GM19397 (cell line): ENCODE measurements at regions not wholly inside any gene's neighbourhood (a gene's known extent, or its start where the extent isn't known, plus 50 kb on each side); places are given as distances from the start of the nearest gene placed in this dataset.
"Not testable (repeated sequence)": the region's sequence is repeated elsewhere in the genome, so short reads cannot be mapped to it uniquely, and the experiment has no call there.

Experiments
- ATAC-seq: cut with Tn5 transposase; IDR thresholded peaks from one replicate; pipeline ENCODE4 v1.9.1; 2021; ENCODE audit warnings: mild to moderate bottlenecking, moderate library complexity; ENCODE audit not compliant: unreplicated experiment

DNA sequence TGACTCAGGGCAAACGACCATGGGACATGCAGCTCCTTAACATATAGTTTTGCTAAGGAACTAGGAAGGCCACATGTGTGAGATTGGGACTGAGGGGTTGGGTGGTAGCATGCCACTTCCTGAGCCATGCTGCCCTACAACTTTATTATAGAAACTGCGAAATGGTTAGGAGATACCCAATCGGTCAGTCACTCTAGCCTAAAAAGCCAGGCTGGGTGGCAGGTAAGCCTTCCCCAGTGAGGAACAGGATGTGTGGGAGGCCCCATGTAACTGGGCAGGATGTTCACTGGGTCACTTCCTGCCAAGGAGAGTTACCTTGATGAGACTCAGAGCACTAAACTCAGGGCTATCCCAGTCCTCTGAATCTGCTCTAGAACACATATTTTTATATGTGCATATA lies 123.5 kb downstream of the MAP3K7 start:
- ATAC-seq = no peak

- ATAC-seq = no peak
These were observed 124.8 kb downstream of the MAP3K7 start for GRCh38 chr6:90462102-90462501.

DNA sequence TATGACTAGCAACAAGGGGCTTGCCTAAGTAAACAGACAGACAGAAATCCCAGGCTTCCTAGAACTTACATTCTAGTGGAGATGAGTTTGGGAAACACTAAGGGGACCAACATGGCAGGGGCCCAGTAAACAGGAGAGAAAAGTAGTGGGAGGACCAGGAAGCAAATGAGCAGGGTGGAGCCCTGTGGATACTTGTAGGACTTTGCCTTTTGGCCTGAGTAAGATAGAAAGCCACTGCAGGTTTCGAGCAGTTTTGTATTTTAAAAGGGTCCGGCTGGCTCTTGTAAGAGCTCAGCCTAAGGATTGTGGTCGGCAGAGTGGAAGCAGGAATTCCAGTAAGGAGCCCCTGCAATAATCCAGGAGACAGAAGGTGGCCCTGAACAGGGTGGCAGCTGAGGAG lies 125.5 kb downstream of the MAP3K7 start:
- no peak for ATAC-seq

DNA sequence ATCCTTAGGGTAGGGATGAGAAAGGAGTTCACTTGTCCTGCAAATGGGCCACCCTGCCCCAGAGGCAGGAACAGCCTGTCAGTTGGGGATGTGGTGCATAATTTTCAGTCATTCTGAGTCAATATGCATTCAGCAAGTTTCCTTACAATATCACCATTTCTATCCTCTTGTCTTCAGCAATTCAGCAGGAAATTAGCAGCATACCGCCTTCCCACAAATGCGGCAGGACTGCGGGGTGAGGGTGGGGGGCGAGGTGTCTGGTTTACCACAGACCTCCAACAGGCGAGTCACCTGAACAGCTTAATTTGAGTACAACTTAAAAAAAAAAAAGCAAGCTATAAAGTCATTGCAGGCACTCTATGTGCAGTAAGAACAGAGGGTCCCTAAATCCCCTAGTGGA lies 126.8 kb downstream of the MAP3K7 start:
- no peak for ATAC-seq

GRCh38 chr6:90459225-90459758 lies 127.6 kb downstream of the MAP3K7 start:
- no peak for ATAC-seq

GRCh38 chr6:90458353-90459224 lies 128.3 kb downstream of the MAP3K7 start:
- ATAC-seq = no peak

- ATAC-seq = no peak
These were observed 129.0 kb downstream of the MAP3K7 start for GRCh38 chr6:90457867-90458259.

DNA sequence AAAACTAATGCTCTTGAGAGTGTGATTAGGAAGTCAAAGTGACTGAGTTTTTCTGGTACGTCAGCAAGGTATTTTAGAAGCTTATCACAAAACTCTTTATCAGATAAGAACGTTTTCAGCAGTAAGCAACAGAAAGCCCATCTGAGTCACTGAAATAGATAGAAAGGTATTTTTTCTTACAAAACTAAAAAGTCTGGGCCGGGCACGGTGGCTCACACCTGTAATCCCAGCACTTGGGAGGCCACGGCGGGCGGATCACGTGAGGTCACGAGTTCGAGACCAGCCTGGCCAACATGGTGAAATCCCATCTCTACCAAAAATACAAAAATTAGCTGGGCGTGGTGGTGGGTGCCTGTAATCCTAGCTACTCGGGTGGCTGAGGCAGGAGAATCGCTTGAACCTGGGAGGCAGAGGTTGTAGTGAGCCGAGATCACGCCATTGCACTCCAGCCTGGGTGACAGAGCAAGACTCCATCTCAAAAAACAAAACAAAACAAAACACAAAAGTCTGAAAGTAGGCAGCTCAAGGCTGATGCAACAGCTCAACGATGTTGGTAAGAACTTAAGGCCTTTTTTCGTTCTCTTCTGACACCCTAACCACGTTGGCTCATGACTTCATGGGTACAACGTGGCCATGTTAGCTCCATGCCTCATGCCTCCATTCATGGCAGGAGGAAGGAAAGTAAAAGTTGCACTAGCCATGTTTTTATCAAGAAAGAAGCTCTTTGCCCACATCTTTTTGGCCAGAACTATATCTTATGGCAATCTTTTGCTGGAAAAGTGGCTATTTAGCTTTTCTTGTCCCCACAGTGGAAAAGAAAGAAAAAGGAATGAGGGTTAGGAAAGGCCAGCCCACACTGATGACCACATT lies 129.6 kb downstream of the MAP3K7 start:
- ATAC-seq = not testable (repeated sequence)

DNA sequence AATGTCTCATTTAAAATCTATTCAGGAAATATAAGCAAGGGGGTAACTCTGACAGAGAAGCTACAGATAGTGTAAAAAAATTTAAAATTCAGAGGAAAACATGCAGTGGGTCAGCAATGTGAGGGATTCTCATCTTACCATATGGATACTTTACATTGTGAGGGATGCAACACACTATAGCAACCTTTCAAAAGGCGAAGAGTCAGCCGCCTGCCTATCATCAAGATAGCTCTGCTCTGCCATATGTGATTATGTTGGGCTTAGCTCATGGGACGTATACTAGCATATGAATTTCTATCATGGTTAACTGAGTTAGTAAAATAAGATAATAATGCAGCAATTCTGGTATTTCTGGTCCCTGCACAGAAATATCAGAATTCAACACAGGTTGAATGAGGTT lies 130.9 kb downstream of the MAP3K7 start:
- ATAC-seq = no peak

- no peak for ATAC-seq
These were observed 131.9 kb downstream of the MAP3K7 start for GRCh38 chr6:90454836-90455427.

DNA sequence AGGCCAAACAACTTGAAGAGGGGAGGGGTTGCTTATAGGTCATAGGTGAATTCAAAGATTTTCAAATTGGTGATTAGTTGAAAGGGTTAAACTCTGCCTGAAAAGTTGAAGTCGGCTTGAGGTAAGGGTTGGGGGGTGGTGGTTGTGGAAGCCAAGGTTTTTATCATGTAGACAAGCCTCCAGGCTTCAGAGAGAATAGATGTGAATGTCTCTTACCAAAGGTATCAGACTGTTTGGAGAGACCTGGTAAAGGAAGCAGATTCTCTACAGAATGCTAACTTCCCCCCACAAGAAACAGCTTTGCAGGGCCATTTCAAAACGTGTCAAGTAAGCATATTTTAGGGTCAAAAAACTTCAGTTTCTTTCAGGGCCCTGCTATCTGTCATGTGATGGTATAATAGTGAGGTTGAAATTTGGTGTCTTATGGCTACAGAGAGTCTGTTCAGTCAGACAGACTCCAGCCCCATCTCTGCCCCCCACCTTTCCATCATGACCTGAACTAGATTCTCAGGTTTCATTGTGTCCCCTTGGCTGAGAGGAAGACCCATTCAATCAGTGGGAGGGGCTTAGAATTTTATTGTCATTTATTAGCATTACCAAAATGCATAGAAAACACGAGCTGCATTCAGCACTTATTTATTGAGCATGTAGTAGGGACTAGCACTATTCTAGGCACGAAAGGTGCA lies 136.5 kb downstream of the MAP3K7 start:
- no peak for ATAC-seq

DNA sequence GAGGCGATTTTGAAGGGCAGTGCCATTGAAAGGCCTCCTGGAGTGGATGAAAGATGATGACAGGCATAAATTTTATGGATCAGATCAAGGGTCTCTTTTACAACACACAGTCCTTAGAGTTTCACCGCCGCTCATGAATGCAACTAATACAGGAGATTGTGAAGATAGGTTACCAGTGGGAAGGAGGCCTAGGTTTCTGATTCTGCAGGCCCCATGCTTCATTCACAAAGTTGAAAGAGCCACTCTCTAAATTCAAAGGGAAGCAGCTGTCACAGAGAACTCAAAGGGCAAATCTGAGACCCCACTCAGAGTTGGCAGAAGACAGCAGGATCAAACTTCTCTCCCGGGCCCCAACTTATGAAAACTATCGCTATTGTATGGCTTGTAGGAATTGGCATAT lies 137.6 kb downstream of the MAP3K7 start:
- ATAC-seq = no peak

DNA sequence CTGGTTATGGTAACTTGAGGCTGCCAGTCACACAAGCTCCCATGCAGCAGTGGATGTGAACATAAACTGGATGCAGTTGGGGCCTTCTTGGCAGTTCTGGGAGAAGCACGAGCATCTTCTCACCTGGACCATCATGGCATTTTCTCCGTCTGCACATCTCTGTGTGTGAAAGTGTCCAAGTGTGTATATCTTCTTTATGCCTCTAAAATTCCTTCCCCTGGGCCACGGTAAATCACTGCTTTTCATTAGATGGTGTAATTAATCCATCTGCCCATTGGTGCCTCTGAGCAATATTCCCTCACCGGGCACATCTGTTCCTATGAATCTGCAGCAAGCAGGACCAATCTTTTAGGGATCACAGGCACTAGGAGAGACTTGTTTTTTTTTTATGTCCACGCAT lies 138.0 kb downstream of the MAP3K7 start:
- ATAC-seq = no peak

- no peak for ATAC-seq
These were observed 140.7 kb downstream of the MAP3K7 start for GRCh38 chr6:90446164-90446563.

DNA sequence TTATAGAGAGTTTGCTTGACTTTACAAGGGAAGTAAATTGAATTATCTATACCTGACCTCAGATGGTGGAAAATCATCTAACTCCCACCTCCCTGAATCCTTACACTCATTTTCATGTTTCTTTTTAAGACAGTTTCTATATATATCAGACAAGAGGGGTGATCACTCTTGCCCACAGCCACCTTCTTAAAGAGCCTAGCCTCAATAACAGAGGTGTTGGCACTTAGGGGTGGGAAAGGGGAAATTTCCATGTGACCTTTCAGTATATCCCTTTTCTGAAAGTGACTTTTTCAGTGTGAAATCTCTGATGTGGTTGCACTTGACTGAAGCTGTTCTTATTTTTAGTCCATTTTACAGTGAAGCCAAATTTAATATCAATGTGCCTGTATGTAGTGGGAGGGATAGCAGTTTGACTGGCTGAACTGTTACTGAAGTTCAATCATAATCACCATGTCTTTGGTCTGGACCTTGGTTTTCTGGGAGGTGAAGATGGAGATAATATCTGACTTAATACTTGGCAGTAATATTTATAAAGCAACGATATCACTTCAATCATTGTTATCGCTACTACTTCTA lies 141.3 kb downstream of the MAP3K7 start:
- ATAC-seq = no peak

DNA sequence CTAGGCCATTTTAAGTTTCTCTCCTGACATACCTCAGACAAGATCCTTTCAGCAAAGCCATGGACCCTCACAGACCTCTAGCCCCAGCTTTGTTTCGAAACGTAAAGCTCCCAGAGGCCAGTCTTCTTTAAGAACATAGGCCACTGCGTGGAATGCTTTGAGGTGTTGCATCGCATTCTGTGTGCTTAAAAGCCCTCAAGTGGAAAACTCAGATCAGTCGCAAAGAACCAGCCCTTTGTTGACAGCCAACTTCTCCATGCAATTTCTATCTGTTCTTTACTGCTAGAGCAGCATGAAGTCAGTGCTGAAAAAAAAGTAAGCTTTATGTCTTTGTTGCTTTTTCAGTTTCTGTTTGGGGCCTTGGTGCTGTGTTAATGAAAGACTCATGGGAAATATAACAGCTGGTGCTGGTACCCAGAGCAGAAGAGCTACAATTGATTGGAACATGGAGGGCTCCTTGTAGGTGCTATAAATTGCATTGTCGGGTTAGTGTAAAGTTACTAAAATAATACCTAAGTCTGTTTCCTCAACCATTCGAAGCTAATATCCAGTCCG lies 142.6 kb downstream of the MAP3K7 start:
- ATAC-seq = no peak

DNA sequence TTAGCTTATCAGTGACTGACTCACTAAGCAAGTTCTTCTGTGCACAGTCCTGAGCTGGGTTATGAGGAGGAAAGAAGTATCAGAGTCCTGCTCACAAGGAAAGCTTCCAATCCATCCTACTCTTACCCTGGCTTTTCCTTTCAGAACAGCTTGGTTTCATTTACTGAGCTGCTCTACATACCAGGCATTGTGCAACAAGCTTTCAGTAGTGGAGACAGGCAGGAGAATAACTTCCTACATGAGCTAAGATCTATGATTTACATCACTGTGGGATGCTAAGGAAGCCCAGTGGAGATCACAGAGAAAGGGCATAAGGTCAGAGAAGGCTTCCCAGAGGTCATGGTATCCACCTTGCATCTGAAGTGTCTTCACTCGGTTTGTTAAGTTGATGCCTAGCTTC lies 144.5 kb downstream of the MAP3K7 start:
- no peak for ATAC-seq

DNA sequence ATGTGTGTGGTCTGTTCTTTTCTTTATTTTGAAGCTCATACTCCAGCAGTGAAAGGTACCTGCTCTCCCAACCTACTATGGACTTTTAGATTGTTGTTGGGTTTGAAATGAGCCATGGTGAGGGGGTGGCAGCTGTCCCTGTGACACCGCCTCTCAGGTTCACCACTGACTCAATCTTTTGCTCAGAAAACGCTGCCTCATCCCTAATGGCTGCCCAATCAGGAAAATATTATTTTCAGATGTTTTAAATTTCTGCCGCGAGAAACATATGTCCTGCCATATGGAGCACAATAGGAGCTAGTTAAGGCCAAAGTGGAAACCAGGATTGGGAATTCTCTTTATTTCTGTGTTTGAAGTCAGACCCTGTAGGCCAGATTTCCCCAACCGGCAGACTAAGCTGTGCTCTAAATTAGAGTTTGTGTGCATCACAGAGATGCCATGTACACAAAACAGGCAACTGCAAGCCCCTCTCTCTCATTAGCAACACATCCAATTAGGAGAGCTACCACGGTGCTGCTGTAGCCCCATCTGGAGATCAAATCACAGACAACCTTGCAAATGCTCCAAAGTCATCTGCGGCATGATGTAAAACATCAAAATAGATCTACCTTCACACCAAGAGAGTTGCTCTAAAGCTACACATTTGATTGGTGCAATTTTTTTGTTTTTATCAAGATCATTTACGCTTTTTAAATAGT lies 144.1 kb upstream of the BACH2 start:
- no peak for ATAC-seq

GRCh38 chr6:90439586-90439985 lies 142.9 kb upstream of the BACH2 start:
- ATAC-seq = no peak

DNA sequence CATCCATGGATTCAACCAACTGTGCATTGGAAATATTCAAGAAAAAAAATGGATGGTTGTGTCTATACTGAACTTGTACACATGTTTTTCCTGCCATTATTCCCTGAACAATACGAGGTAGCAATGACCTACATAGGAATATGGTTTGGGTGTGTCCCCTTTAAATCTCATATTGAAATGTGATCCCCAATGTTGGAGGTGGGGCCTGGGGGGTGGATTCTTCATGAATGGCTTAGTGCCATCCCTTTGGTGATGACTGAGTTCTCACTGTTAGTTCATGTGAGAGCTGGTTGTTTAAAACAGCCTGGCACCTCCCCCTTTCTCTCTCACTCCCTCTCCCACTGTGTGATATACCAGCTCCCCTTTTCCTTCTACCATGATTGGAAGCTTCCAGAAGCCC lies 139.8 kb upstream of the BACH2 start:
- no peak for ATAC-seq
